ENCODE measurements at regions not wholly inside any gene's neighbourhood (a gene's known extent, or its start where the extent isn't known, plus 50 kb on each side); places are given as distances from the start of the nearest gene placed in this dataset.

GRCh38 chr1:88288571-88288970 is 395.5 kb upstream of the PKN2 start:
- no peak for TF ChIP-seq POLR2A (IDR thresholded peaks at IDR 0.05)
- TF ChIP-seq, protein P1, sequence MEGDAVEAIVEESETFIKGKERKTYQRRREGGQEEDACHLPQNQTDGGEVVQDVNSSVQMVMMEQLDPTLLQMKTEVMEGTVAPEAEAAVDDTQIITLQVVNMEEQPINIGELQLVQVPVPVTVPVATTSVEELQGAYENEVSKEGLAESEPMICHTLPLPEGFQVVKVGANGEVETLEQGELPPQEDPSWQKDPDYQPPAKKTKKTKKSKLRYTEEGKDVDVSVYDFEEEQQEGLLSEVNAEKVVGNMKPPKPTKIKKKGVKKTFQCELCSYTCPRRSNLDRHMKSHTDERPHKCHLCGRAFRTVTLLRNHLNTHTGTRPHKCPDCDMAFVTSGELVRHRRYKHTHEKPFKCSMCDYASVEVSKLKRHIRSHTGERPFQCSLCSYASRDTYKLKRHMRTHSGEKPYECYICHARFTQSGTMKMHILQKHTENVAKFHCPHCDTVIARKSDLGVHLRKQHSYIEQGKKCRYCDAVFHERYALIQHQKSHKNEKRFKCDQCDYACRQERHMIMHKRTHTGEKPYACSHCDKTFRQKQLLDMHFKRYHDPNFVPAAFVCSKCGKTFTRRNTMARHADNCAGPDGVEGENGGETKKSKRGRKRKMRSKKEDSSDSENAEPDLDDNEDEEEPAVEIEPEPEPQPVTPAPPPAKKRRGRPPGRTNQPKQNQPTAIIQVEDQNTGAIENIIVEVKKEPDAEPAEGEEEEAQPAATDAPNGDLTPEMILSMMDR (IDR thresholded peaks at IDR 0.05), result no peak

Measured in testis (tissue), 2 donors.